ENCODE measurements at regions not wholly inside any gene's neighbourhood (a gene's known extent, or its start where the extent isn't known, plus 50 kb on each side); places are given as distances from the start of the nearest gene placed in this dataset.

GRCh38 chr5:167708449-167708848, 583.0 kb upstream of the WWC1 start:
- CTCF ChIA-PET = interaction anchor here (1.3 kb wide), 1 partner anchor 14 kb away, joined by 3 read pairs; no protein-coding TSS in a partner anchor

GRCh38 chr5:167709625-167710024, 581.8 kb upstream of the WWC1 start:
- CTCF ChIA-PET = no interaction called here
- no peak overlapping the region for H3K4me3 Mint-ChIP-seq
- no peak for DNase-seq (ENCODE audit: low spot score)
- no peak overlapping the region for H3K27ac Mint-ChIP-seq
- ATAC-seq = no peak
- no peaks in the 10 kb centered on the region for H3K27me3 Mint-ChIP-seq (ENCODE audit: low read depth)
- no peaks in the 10 kb centered on the region for H3K4me1 Mint-ChIP-seq
- POLR2A ChIA-PET = no interaction called here
- no peaks in the 10 kb centered on the region for H3K36me3 Mint-ChIP-seq
- H3K9me3 Mint-ChIP-seq = no peaks in the 10 kb centered on the region
- no peak for TF ChIP-seq MXD4 (CRISPR knock-in tag; IDR thresholded peaks at IDR 0.05; ENCODE audit: borderline replicate concordance)
- TF ChIP-seq SP1 (CRISPR knock-in tag; conservative IDR thresholded peaks at IDR 0.05) = no peak
- no peak for TF ChIP-seq ZBTB43 (CRISPR knock-in tag; IDR thresholded peaks at IDR 0.05)
- TF ChIP-seq NFYB (CRISPR knock-in tag; conservative IDR thresholded peaks at IDR 0.05; ENCODE audit: low read depth) = no peak
- TF ChIP-seq ZBTB21 (CRISPR knock-in tag; IDR thresholded peaks at IDR 0.05; ENCODE audit: borderline replicate concordance) = no peak
- TF ChIP-seq FOXP4 (CRISPR knock-in tag; IDR thresholded peaks at IDR 0.05) = no peak
- no peak for TF ChIP-seq NFE2L1 (CRISPR knock-in tag; IDR thresholded peaks at IDR 0.05)
- no peak for TF ChIP-seq CBFB (CRISPR knock-in tag; IDR thresholded peaks at IDR 0.05; ENCODE audit: low read depth)
- no peak for TF ChIP-seq GTF2I (CRISPR knock-in tag; conservative IDR thresholded peaks at IDR 0.05)

More at GRCh38 chr5:167708449-167708848, 583.0 kb upstream of the WWC1 start:
- H3K27me3 Mint-ChIP-seq (ENCODE audit: low read depth) = no peaks in the 10 kb centered on the region
- H3K36me3 Mint-ChIP-seq = no peaks in the 10 kb centered on the region
- DNase-seq (ENCODE audit: low spot score) (no peak), ATAC-seq (peak; percentile 77)
- H3K9me3 Mint-ChIP-seq = no peaks in the 10 kb centered on the region
- H3K4me1 Mint-ChIP-seq = no peaks in the 10 kb centered on the region
- TF ChIP-seq NFATC4 (CRISPR knock-in tag; IDR thresholded peaks at IDR 0.05) (no peak), ATF3 (CRISPR knock-in tag; conservative IDR thresholded peaks at IDR 0.05) (no peak), ZNF232 (CRISPR knock-in tag; IDR thresholded peaks at IDR 0.05) (no peak), ZNF423 (CRISPR knock-in tag; IDR thresholded peaks at IDR 0.05) (no peak), HMGXB4 (CRISPR knock-in tag; IDR thresholded peaks at IDR 0.05) (no peak), PRDM15 (CRISPR knock-in tag; IDR thresholded peaks at IDR 0.05) (no peak), ZSCAN18 (CRISPR knock-in tag; IDR thresholded peaks at IDR 0.05) (no peak), E2F5 (CRISPR knock-in tag; IDR thresholded peaks at IDR 0.05) (no peak), SMAD3 (CRISPR knock-in tag; IDR thresholded peaks at IDR 0.05; ENCODE audit: borderline replicate concordance) (no peak), RORB (CRISPR knock-in tag; IDR thresholded peaks at IDR 0.05) (no peak), TP53 (CRISPR knock-in tag; IDR thresholded peaks at IDR 0.05) (no peak)
- POLR2A ChIA-PET = no interaction called here
- H3K27ac Mint-ChIP-seq = no peak overlapping the region
- no peak overlapping the region for H3K4me3 Mint-ChIP-seq
